Caco-2 (cell line): ENCODE measurements at regions not wholly inside any gene's neighbourhood (a gene's known extent, or its start where the extent isn't known, plus 50 kb on each side); places are given as distances from the start of the nearest gene placed in this dataset.

Source experiments
- BruUV-seq: library from RNA; stranded (reverse); fragments of 400-500 nt; replicated peaks from 2 replicates; lab custom pipeline; 2021; lab: Mats Ljungman, UMichigan
- CTCF ChIA-PET: fragments of 300-600 bp; sonication (Branson Sonifier 250); formaldehyde crosslinking; loops from one replicate; lab custom pipeline; 2022; ENCODE audit warnings: antibody characterized with exemption; lab: Charles Lee
- POLR2A ChIA-PET: fragments of 300-600 bp; sonication (Branson Sonifier 250); formaldehyde crosslinking; loops from one replicate; lab custom pipeline; 2022; ENCODE audit warnings: antibody characterized with exemption; lab: Charles Lee
- DNase-seq, 2 experiments: peaks; one replicate each; pipeline versions ENCODE4 v3.0.0 to v3.0.0-alpha.2; 2020 to 2022
- H3K27me3 ChIP-seq: replicated peaks from 2 replicates; pipeline ENCODE4 v1.6.0; 2011; ENCODE audit warnings: low read length; ENCODE audit not compliant: control insufficient read depth, insufficient read depth
- H3K36me3 ChIP-seq: 2 replicates; pipeline ENCODE4 v1.5.1; 2011; ENCODE audit warnings: low read length; ENCODE audit not compliant: control insufficient read depth, insufficient read depth
- H3K4me1 ChIP-seq: fragments of 250-450 bp; sonication (Bioruptor Pico); 2 replicates; pipeline ENCODE4 v1.5.1; 2020; ENCODE audit warnings: mild to moderate bottlenecking
- H3K4me3 ChIP-seq: 2 replicates; pipeline ENCODE4 v1.5.1; 2011; ENCODE audit warnings: low read depth, mild to moderate bottlenecking, control low read depth, low read length
- H3K9me3 ChIP-seq: fragments of 250-450 bp; sonication (Bioruptor Pico); 2 replicates; pipeline ENCODE4 v1.5.1; 2020; ENCODE audit warnings: mild to moderate bottlenecking, moderate library complexity
- H3K27ac Mint-ChIP-seq: one replicate; pipeline ENCODE4 v1.8.0; 2022; ENCODE audit warnings: mixed read lengths; ENCODE audit not compliant: unreplicated experiment
- H3K27me3 Mint-ChIP-seq: one replicate; pipeline ENCODE4 v1.8.0; 2022; ENCODE audit warnings: mixed read lengths; ENCODE audit not compliant: insufficient read depth, unreplicated experiment
- H3K36me3 Mint-ChIP-seq: one replicate; pipeline ENCODE4 v1.8.0; 2022; ENCODE audit warnings: mild to moderate bottlenecking, mixed read lengths; ENCODE audit not compliant: insufficient read depth, unreplicated experiment
- H3K4me1 Mint-ChIP-seq: one replicate; pipeline ENCODE4 v1.8.0; 2022; ENCODE audit warnings: low read depth, mixed read lengths; ENCODE audit not compliant: unreplicated experiment
- H3K4me3 Mint-ChIP-seq: one replicate; pipeline ENCODE4 v1.8.0; 2022; ENCODE audit warnings: mild to moderate bottlenecking, moderate library complexity, mixed read lengths; ENCODE audit not compliant: unreplicated experiment
- H3K9me3 Mint-ChIP-seq: one replicate; pipeline ENCODE4 v1.8.0; 2022; ENCODE audit warnings: mixed read lengths; ENCODE audit not compliant: unreplicated experiment
- CTCF ChIP-seq, 2 experiments: fragments of 200-600 bp in 1 of 2; IDR thresholded peaks; 1 replicate in 1 of 2; 2 replicates in 1 of 2; pipeline versions ENCODE4 v1.5.1 to v1.8.0; 2011 to 2022; ENCODE audit warnings: antibody characterized with exemption in 1 of 2, control low read depth in 1 of 2, inconsistent platforms in 1 of 2, low read depth in 1 of 2, low read length in 1 of 2, mild to moderate bottlenecking in 1 of 2, moderate library complexity in 1 of 2; ENCODE audit not compliant: insufficient read depth in 1 of 2, severe bottlenecking in 1 of 2, unreplicated experiment in 1 of 2
- intact Hi-C: fragments of 100-400 bp; cut with micrococcal nuclease; formaldehyde crosslinking; loops from one replicate; pipeline ENCODE4 v1.10.0; 2022; ENCODE audit not compliant: unreplicated experiment

GRCh38 chr10:90321132-90321816 lies 536.6 kb downstream of the HTR7 start:
- DNase-seq = no peak
- H3K36me3 Mint-ChIP-seq = no peaks in the 10 kb centered on the region
- ChIA-PET CTCF (no interaction called here), POLR2A (no interaction called here)
- Histone ChIP-seq H3K9me3 (no peaks in the 10 kb centered on the region), H3K27me3 (no peaks in the 10 kb centered on the region), H3K4me3 (no peak overlapping the region), H3K4me1 (no peaks in the 10 kb centered on the region), H3K36me3 (no peaks in the 10 kb centered on the region)
- no peak for TF ChIP-seq CTCF (IDR thresholded peaks at IDR 0.05; ENCODE audit: insufficient read depth in 1 of 2, low read depth in 1 of 2, low read length in 1 of 2, severe bottlenecking in 1 of 2, unreplicated experiment in 1 of 2)
- BruUV-seq = no TSS peak
- H3K4me1 Mint-ChIP-seq = no peaks in the 10 kb centered on the region
- H3K4me3 Mint-ChIP-seq = no peak overlapping the region
- no peaks in the 10 kb centered on the region for H3K9me3 Mint-ChIP-seq
- intact Hi-C loops = no loop called here
- H3K27me3 Mint-ChIP-seq = peaks cover 8% of the 10 kb centered on the region
- no peak overlapping the region for H3K27ac Mint-ChIP-seq

GRCh38 chr10:90326498-90327267 lies 531.2 kb downstream of the HTR7 start:
- no peak for DNase-seq
- no peaks in the 10 kb centered on the region for H3K27me3 ChIP-seq
- peaks cover 8% of the 10 kb centered on the region for H3K27me3 Mint-ChIP-seq
- no peak overlapping the region for H3K27ac Mint-ChIP-seq
- no peaks in the 10 kb centered on the region for H3K36me3 ChIP-seq
- CTCF ChIA-PET = no interaction called here
- no peaks in the 10 kb centered on the region for H3K9me3 Mint-ChIP-seq
- intact Hi-C loops = no loop called here
- H3K4me3 Mint-ChIP-seq = no peak overlapping the region
- no peaks in the 10 kb centered on the region for H3K4me1 ChIP-seq
- TF ChIP-seq CTCF (IDR thresholded peaks at IDR 0.05; ENCODE audit: insufficient read depth in 1 of 2, low read depth in 1 of 2, low read length in 1 of 2, severe bottlenecking in 1 of 2, unreplicated experiment in 1 of 2) = no peak
- no peaks in the 10 kb centered on the region for H3K9me3 ChIP-seq
- H3K4me3 ChIP-seq = no peak overlapping the region
- no peaks in the 10 kb centered on the region for H3K4me1 Mint-ChIP-seq
- no TSS peak for BruUV-seq
- POLR2A ChIA-PET = no interaction called here
- H3K36me3 Mint-ChIP-seq = no peaks in the 10 kb centered on the region

- H3K4me3 Mint-ChIP-seq = no peak overlapping the region
- H3K4me1 Mint-ChIP-seq = no peaks in the 10 kb centered on the region
- DNase-seq = no peak
- H3K36me3 Mint-ChIP-seq = no peaks in the 10 kb centered on the region
- ChIA-PET POLR2A (no interaction called here), CTCF (no interaction called here)
- Histone ChIP-seq H3K27me3 (no peaks in the 10 kb centered on the region), H3K4me3 (no peak overlapping the region), H3K9me3 (no peaks in the 10 kb centered on the region), H3K4me1 (no peaks in the 10 kb centered on the region), H3K36me3 (no peaks in the 10 kb centered on the region)
- no peak overlapping the region for H3K27ac Mint-ChIP-seq
- H3K27me3 Mint-ChIP-seq = peaks cover 8% of the 10 kb centered on the region
- no TSS peak for BruUV-seq
- H3K9me3 Mint-ChIP-seq = no peaks in the 10 kb centered on the region
- TF ChIP-seq CTCF (IDR thresholded peaks at IDR 0.05; ENCODE audit: insufficient read depth in 1 of 2, low read depth in 1 of 2, low read length in 1 of 2, severe bottlenecking in 1 of 2, unreplicated experiment in 1 of 2) = no peak
- intact Hi-C loops = no loop called here
Observed at GRCh38 chr10:90327611-90328010, 530.2 kb downstream of the HTR7 start.
